ENCODE measurements at regions not wholly inside any gene's neighbourhood (a gene's known extent, or its start where the extent isn't known, plus 50 kb on each side); places are given as distances from the start of the nearest gene placed in this dataset.
A peak's percentile ranks its signal among the peaks of the same experiment; 100 is the strongest.

DNA sequence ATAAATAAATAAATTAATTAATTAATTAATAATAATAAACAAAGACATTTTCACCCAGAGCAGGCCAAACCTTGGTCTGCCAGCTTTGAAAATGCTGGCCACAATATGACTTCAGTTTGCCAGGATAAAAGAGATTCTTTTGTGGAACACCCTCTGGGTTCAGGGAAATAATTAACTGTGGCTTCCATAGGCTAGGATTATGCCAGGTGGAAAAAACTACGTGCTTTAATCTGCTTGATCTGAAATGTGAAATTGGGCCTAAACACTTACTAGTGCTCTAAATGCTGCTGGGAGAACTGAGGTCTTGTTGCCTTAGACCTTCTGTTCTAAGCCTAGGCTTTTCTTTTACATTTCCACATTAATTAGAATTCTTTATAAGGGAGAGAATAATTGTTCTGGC, 650.0 kb downstream of the DIAPH3 start:
- DNase-seq (ENCODE audit: low spot score), result no peak
- H3K4me3 ChIP-seq, result no peak overlapping the region
- TF ChIP-seq, protein P1, sequence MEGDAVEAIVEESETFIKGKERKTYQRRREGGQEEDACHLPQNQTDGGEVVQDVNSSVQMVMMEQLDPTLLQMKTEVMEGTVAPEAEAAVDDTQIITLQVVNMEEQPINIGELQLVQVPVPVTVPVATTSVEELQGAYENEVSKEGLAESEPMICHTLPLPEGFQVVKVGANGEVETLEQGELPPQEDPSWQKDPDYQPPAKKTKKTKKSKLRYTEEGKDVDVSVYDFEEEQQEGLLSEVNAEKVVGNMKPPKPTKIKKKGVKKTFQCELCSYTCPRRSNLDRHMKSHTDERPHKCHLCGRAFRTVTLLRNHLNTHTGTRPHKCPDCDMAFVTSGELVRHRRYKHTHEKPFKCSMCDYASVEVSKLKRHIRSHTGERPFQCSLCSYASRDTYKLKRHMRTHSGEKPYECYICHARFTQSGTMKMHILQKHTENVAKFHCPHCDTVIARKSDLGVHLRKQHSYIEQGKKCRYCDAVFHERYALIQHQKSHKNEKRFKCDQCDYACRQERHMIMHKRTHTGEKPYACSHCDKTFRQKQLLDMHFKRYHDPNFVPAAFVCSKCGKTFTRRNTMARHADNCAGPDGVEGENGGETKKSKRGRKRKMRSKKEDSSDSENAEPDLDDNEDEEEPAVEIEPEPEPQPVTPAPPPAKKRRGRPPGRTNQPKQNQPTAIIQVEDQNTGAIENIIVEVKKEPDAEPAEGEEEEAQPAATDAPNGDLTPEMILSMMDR (IDR thresholded peaks at IDR 0.05), result no peak
- H3K27ac ChIP-seq, result no peak overlapping the region

DNA sequence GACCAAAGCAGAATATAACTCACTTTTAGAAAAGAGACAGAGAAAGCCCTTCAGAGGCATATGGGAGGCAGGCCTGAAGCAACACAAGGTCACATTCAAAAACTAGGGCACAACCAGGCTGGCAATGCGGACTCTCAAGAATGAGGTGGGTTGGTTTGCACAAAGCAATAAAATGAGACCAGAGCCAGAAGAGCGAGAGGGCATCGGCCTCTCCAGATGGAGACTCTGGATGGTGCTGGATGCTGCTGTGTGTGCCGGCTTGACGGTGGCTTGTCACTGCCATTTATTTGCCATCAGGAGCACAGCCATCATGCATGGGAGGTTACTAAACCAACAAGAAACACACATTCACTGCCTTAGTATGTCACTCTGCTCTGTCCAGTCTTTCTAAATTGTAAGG, 649.4 kb downstream of the DIAPH3 start:
- TF ChIP-seq, protein P1 (IDR thresholded peaks at IDR 0.05), result no peak
- no peak for DNase-seq (ENCODE audit: low spot score)
- Histone ChIP-seq H3K27ac (no peak overlapping the region), H3K4me3 (no peak overlapping the region)

DNA sequence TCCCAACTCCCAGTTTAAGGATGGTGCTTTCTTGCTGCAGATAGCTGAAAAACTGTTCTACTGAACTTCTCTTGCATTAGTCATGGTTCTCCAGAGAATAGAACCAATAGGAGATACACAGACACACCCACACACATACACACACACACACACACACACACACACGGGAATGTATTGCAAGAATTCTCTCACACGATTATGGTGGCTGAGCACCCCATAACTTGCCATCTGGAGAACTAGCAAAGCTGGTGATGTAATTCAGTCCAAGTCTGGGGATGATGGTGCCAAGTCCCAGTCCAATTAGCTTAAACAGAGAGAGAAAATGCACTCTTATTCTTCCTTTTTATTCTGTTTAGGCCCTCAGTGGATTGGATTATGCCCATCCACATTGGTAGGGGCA, 643.9 kb downstream of the DIAPH3 start:
- no peak for DNase-seq (ENCODE audit: low spot score)
- no peak overlapping the region for H3K4me3 ChIP-seq
- no peak overlapping the region for H3K27ac ChIP-seq
- TF ChIP-seq, protein P1 (IDR thresholded peaks at IDR 0.05), result no peak

DNA sequence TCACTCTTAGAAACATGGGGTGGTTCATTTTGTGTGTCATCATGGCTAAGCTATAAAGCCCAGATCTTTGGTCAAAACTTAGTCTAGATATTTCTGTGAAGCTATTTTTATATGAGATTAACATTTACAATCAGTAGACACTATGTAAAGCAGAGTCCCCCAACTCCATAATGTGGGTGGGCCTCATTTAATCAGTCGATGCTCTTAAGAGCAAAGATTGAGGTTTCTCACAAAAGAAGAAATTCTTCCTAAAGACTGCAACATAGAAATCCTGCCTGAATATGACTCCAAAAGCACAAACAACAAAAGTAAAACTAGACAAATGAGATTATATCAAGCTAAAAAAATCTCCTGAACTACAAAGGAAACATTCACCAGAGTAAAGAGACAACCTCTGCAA, 642.2 kb downstream of the DIAPH3 start:
- Histone ChIP-seq H3K27ac (no peak overlapping the region), H3K4me3 (no peak overlapping the region)
- DNase-seq (ENCODE audit: low spot score), result no peak
- TF ChIP-seq, protein P1 (IDR thresholded peaks at IDR 0.05), result no peak

DNA sequence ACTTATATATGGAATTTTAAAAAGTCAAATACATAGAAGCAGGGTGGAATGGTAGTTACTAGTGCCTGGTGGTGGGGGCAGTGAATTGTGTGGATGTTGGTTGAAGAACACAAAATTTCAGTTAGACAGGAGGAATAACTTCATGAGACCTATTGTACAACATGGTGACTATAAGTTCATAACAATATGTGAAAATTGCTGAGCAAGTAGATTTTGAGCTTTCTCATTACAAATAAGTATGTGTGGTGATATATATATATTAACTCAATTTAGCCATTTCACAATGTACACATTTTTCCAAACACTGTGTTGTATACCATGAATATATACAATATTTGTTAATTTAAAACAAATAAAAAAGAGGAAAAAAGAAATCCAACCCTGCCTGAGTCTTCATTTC, 641.1 kb downstream of the DIAPH3 start:
- no peak for DNase-seq (ENCODE audit: low spot score)
- H3K4me3 ChIP-seq, result no peak overlapping the region
- H3K27ac ChIP-seq, result no peak overlapping the region
- TF ChIP-seq, protein P1 (IDR thresholded peaks at IDR 0.05), result no peak

DNA sequence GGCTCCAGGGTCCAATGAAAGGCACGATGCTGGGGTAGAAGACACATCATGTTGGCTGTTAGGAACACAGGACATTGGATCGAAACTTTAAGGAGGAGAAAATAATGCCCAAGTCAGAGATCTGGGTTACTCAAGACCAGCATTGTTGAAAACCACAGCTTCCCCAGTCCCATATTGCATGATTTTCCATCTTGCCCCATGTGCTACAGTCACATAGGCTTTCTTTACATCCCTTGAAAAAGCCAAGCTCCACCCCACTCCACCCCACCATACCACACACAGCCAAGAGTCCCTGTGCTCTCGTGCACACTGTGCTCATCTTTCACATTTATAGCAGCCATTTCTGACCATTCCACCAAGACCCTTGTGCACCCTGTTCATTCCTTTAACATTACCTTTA, 636.2 kb downstream of the DIAPH3 start:
- no peak overlapping the region for H3K4me3 ChIP-seq
- no peak for DNase-seq (ENCODE audit: low spot score)
- H3K27ac ChIP-seq, result no peak overlapping the region
- TF ChIP-seq, protein P1 (IDR thresholded peaks at IDR 0.05), result no peak

DNA sequence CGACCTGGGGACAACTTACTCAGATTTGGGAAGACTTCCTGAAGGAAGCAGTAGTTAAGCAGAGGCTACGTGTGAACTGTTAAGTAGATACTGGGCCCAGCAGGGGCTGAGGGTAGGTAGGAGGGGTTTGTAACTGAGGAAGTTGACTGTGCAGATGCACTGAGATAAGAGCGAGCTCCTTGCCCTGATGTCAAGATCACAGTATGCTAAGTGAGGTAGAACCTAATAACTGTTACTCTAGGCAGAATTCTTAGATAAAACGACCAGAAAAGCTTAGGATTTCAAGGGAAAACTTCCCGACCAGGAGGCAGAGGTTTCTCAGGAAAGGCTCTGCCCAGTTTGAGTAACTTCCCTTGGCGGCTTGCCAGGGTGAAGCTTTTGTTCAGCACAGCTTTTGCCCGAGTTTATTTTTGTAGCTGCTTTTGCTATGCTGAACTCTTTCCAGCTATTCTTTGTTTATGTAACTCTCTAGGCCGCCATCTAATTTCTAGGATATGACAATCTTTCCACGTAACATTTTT, 632.1 kb downstream of the DIAPH3 start:
- Histone ChIP-seq H3K27ac (peak overlapping the region in 1 of 2 donors; percentile 61), H3K4me3 (no peak overlapping the region)
- TF ChIP-seq, protein P1 (IDR thresholded peaks at IDR 0.05), result no peak
- DNase-seq (ENCODE audit: low spot score), result no peak
